SK-N-SH (cell line): ENCODE measurements at regions not wholly inside any gene's neighbourhood (a gene's known extent, or its start where the extent isn't known, plus 50 kb on each side); places are given as distances from the start of the nearest gene placed in this dataset.
"Not testable (repeated sequence)": the region's sequence is repeated elsewhere in the genome, so short reads cannot be mapped to it uniquely, and the experiment has no call there.

Experiments
- CTCF ChIA-PET: fragments of 300-600, 350-600 bp; formaldehyde crosslinking; extraction: SDS; loops from one replicate; lab custom pipeline; 2021; lab: Yijun Ruan, JAX
- POLR2A ChIA-PET: fragments of 350-600 bp; sonication (Branson Sonifier 250); formaldehyde crosslinking; extraction: SDS; loops from one replicate; lab custom pipeline; 2020; ENCODE audit warnings: antibody characterized with exemption, inconsistent platforms; lab: Yijun Ruan, JAX
- DNase-seq: peaks from one replicate; pipeline ENCODE4 v3.0.0; 2012
- H2AFZ ChIP-seq: fragments of 200-600 bp; sonication (generic); 2 replicates; pipeline ENCODE4 v1.8.1; 2016; ENCODE audit warnings: antibody characterized with exemption, mild to moderate bottlenecking, low read depth
- H3F3A ChIP-seq: fragments of 200-600 bp; sonication (generic); replicated peaks from 2 replicates; pipeline ENCODE3; 2016; ENCODE audit warnings: antibody characterized with exemption, mild to moderate bottlenecking; ENCODE audit not compliant: insufficient read depth
- H3K27ac ChIP-seq, 2 experiments: fragments of 200-500 bp in 1 of 2; fragments of 200-600 bp in 1 of 2; sonication (Bioruptor generic) in 1 of 2; sonication (generic), shearing (Covaris generic) in 1 of 2; 2 replicates each; pipeline versions ENCODE4 v1.5.1 to v1.6.1; 2014 to 2016; ENCODE audit warnings: low read depth in 2 of 2, inconsistent platforms in 1 of 2, low read length in 1 of 2, mild to moderate bottlenecking in 1 of 2, mixed read lengths in 1 of 2
- H3K27me3 ChIP-seq: fragments of 200-600 bp; sonication (generic), shearing (Covaris generic); 2 replicates; pipeline ENCODE4 v1.6.1; 2016; ENCODE audit warnings: mixed run types; ENCODE audit not compliant: insufficient read depth
- H3K36me3 ChIP-seq, 2 experiments: fragments of 200-500 bp in 1 of 2; fragments of 200-600 bp in 1 of 2; sonication (Bioruptor generic) in 1 of 2; sonication (generic) in 1 of 2; replicated peaks in 1 of 2; 2 replicates each; pipeline versions ENCODE3 to v1.5.1; 2014 to 2016; ENCODE audit warnings: low read length in 1 of 2, mild to moderate bottlenecking in 1 of 2; ENCODE audit not compliant: insufficient read depth in 2 of 2, control insufficient read depth in 1 of 2
- H3K4me1 ChIP-seq, 2 experiments: fragments of 200-500 bp in 1 of 2; fragments of 200-600 bp in 1 of 2; sonication (Bioruptor generic) in 1 of 2; sonication (generic), shearing (Covaris generic) in 1 of 2; 2 replicates each; pipeline versions ENCODE4 v1.5.1 to v1.6.1; 2014 to 2016; ENCODE audit warnings: low read depth in 1 of 2, low read length in 1 of 2, mixed run types in 1 of 2; ENCODE audit not compliant: insufficient read depth in 2 of 2, control insufficient read depth in 1 of 2
- H3K4me2 ChIP-seq: fragments of 200-600 bp; sonication (generic), shearing (Covaris generic); 2 replicates; pipeline ENCODE4 v1.6.1; 2017; ENCODE audit warnings: mixed run types
- H3K4me3 ChIP-seq, 2 experiments: fragments of 200-500 bp in 1 of 2; fragments of 200-600 bp in 1 of 2; sonication (Bioruptor generic) in 1 of 2; sonication (generic), shearing (Covaris generic) in 1 of 2; 2 replicates each; pipeline versions ENCODE4 v1.5.1 to v1.8.1; 2014 to 2016; ENCODE audit warnings: low read depth in 2 of 2, inconsistent platforms in 1 of 2, low read length in 1 of 2, mild to moderate bottlenecking in 1 of 2, mixed read lengths in 1 of 2, moderate library complexity in 1 of 2
- H3K79me2 ChIP-seq: fragments of 200-600 bp; sonication (generic); 2 replicates; pipeline ENCODE4 v1.8.1; 2017; ENCODE audit warnings: mild to moderate bottlenecking; ENCODE audit not compliant: insufficient read depth
- H3K9ac ChIP-seq: fragments of 200-600 bp; sonication (generic); 2 replicates; pipeline ENCODE4 v1.6.1; 2017; ENCODE audit warnings: mixed run types
- H3K9me2 ChIP-seq: fragments of 200-600 bp; sonication (generic); 2 replicates; pipeline ENCODE4 v1.6.1; 2017; ENCODE audit warnings: mixed run types
- H3K9me3 ChIP-seq: fragments of 200-600 bp; sonication (generic); 2 replicates; pipeline ENCODE4 v1.6.1; 2017; ENCODE audit warnings: mixed run types, mild to moderate bottlenecking, moderate library complexity
- H4K20me1 ChIP-seq: fragments of 200-600 bp; sonication (generic); 2 replicates; pipeline ENCODE4 v1.6.1; 2017; ENCODE audit warnings: mild to moderate bottlenecking, mixed run types; ENCODE audit not compliant: insufficient read depth
- ELF1 ChIP-seq: IDR thresholded peaks from 2 replicates; pipeline ENCODE4 v1.4.0; 2012
- EP300 ChIP-seq, 2 experiments: IDR thresholded peaks; 2 replicates each; pipeline versions ENCODE4 v1.4.0 to v1.6.1; 2012; ENCODE audit warnings: borderline replicate concordance in 1 of 2, low read depth in 1 of 2, low read length in 1 of 2
- FOSL2 ChIP-seq: IDR thresholded peaks from 2 replicates; pipeline ENCODE4 v1.4.0; 2012; ENCODE audit warnings: low read depth, mild to moderate bottlenecking, moderate library complexity, borderline replicate concordance
- FOXJ3 ChIP-seq: sonication (generic); formaldehyde crosslinking; IDR thresholded peaks from 2 replicates; pipeline ENCODE4 v1.5.1; 2020; ENCODE audit warnings: mild to moderate bottlenecking, missing genetic modification reagents
- FOXM1 ChIP-seq: IDR thresholded peaks from 2 replicates; pipeline ENCODE4 v1.4.0; 2012; ENCODE audit warnings: low read depth, mild to moderate bottlenecking
- GATA2 ChIP-seq: sonication (generic); formaldehyde crosslinking; IDR thresholded peaks from 2 replicates; pipeline ENCODE4 v1.5.0; 2020; ENCODE audit warnings: mild to moderate bottlenecking, missing genetic modification reagents
- NRF1 ChIP-seq: IDR thresholded peaks from 2 replicates; pipeline ENCODE4 v1.6.1; 2012; ENCODE audit warnings: low read depth, mild to moderate bottlenecking, low read length
- POLR2AphosphoS5 ChIP-seq: IDR thresholded peaks from 2 replicates; pipeline ENCODE4 v1.6.1; 2012; ENCODE audit warnings: low read depth, low read length
- RCOR1 ChIP-seq: fragments of 150-350 bp; IDR thresholded peaks from 2 replicates; pipeline ENCODE4 v1.6.1; 2017; ENCODE audit warnings: antibody characterized with exemption, low read length
- RFX5 ChIP-seq: IDR thresholded peaks from 2 replicates; pipeline ENCODE4 v1.6.1; 2012; ENCODE audit warnings: mild to moderate bottlenecking, improper control_type of control experiment, low read length
- RXRA ChIP-seq: IDR thresholded peaks from 2 replicates; pipeline ENCODE4 v1.4.0; 2012; ENCODE audit warnings: low read depth, mild to moderate bottlenecking, borderline replicate concordance
- SIN3A ChIP-seq: IDR thresholded peaks from 2 replicates; pipeline ENCODE4 v1.6.1; 2012; ENCODE audit warnings: low read depth, mild to moderate bottlenecking, low read length, moderate library complexity, borderline replicate concordance
- TEAD4 ChIP-seq: IDR thresholded peaks from 2 replicates; pipeline ENCODE4 v1.4.0; 2012; ENCODE audit warnings: mild to moderate bottlenecking, borderline replicate concordance; ENCODE audit not compliant: insufficient read depth
- WGBS: methylation state at CpG from one replicate; pipeline ENCODE4 v1.1.6; 2017; ENCODE audit warnings: low lambda C conversion rate; 5-methylcytosine and 5-hydroxymethylcytosine counted together
- TF ChIP-seq, protein P1 (sequence below): fragments of 150-350 bp; IDR thresholded peaks from 2 replicates; pipeline ENCODE4 v1.6.1; 2017; ENCODE audit warnings: antibody characterized with exemption, low read length, low read depth, borderline replicate concordance
- TF ChIP-seq, protein P2 (sequence below): IDR thresholded peaks from 2 replicates; pipeline ENCODE4 v1.4.0; 2012; ENCODE audit warnings: low read depth, borderline replicate concordance
- TF ChIP-seq, protein P3 (sequence below): IDR thresholded peaks from 2 replicates; pipeline ENCODE4 v1.6.1; 2012; ENCODE audit warnings: mild to moderate bottlenecking, low read depth, low read length, moderate library complexity

DNA sequence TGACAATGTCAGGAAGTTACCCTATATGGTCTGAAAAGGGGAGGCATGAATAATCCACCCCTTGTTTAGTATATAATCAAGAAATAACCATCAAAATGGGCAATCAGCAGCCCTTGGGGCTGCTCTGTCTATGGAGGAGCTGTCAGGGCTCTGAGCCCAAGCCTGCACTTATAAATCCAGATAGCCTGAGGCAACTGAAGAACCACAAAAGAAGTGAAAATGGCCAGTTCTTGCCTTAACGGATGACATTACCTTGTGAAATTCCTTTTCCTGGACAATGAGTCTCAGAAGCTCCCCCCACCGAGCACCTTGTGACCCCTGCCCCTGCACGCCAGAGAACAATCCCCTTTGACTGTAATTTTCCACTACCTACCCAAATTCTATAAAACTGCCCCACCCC lies 142.1 kb upstream of the KCNK1 start:
- H3K4me1 ChIP-seq, CTCF ChIA-PET, H3F3A ChIP-seq, H3K4me3 ChIP-seq, H3K27me3 ChIP-seq, H3K79me2 ChIP-seq, H3K27ac ChIP-seq, H2AFZ ChIP-seq, H3K9me2 ChIP-seq, H4K20me1 ChIP-seq, DNase-seq, H3K9ac ChIP-seq, H3K9me3 ChIP-seq, POLR2A ChIA-PET, H3K4me2 ChIP-seq, H3K36me3 ChIP-seq: not testable (repeated sequence)
- 45% methylated on average over 3 of the region's 3 CpGs for WGBS

DNA sequence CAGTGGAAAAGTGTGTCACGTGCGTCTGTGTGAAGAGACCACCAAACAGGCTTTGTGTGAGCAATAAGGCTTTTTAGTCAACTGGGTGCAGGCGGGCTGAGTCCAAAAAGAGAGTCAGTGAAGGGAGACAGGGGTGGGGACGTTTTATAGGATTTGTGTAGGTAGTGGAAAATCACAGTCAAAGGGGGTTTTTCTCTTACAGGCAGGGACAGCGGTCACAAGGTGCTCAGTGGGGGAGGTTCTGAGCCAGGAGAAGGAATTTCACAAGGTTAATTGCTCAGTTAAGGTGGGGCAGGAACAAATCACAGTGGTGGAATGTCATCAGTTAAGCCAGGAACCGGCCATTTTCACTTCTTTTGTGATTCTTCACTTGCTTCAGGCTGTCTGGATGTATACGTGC lies 141.1 kb upstream of the KCNK1 start:
- H3K9ac ChIP-seq, H3K4me2 ChIP-seq, H2AFZ ChIP-seq, H3K27ac ChIP-seq, H3K36me3 ChIP-seq, H4K20me1 ChIP-seq, H3K9me3 ChIP-seq, POLR2A ChIA-PET, H3K27me3 ChIP-seq, H3K9me2 ChIP-seq, H3F3A ChIP-seq, H3K4me3 ChIP-seq, CTCF ChIA-PET, H3K4me1 ChIP-seq, DNase-seq, H3K79me2 ChIP-seq: not testable (repeated sequence)
- WGBS: 51% methylated on average over 7 of the region's 7 CpGs

DNA sequence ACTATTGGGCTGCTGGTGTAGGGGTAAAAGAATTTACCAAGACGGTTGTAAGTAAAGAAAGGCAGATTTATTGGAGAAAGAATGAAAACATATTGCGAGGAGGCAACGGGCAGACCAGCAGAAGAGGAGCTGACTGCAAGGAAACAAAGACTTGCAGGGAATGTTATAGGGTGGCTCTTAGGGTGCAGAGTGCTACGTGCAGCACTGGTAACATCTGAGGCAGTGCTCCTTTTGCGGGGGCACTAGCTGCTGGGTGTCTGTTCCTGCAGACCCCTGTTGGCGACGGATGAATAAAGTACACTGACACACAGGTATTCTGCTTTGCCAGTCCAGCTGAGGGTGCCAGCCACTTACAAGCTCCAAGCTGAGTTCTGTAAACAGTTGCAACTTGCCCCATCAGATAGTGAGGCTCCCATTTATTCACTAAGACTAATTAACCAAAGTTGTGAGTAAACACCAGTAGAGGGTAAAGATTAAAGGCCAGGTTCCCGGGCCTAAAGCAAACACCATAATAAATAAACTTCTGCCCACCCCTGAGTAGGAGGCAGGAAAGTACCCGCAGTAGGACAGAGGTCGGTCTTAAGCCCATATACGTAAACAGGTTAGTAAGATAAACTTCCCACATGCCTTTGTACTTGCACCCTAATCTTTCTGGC lies 140.2 kb upstream of the KCNK1 start:
- CTCF ChIA-PET: no interaction called here
- TF ChIP-seq POLR2AphosphoS5 (no peak), FOSL2 (no peak), ELF1 (no peak), GATA2 (CRISPR knock-in tag) (no peak), TEAD4 (no peak), FOXJ3 (CRISPR knock-in tag) (no peak), NRF1 (no peak), RCOR1 (no peak), FOXM1 (no peak), RFX5 (no peak), EP300 (IDR thresholded peaks at IDR 0.05; ENCODE audit: borderline replicate concordance in 1 of 2, low read depth in 1 of 2, low read length in 1 of 2) (no peak), RXRA (no peak), SIN3A (no peak)
- TF ChIP-seq, protein P1, sequence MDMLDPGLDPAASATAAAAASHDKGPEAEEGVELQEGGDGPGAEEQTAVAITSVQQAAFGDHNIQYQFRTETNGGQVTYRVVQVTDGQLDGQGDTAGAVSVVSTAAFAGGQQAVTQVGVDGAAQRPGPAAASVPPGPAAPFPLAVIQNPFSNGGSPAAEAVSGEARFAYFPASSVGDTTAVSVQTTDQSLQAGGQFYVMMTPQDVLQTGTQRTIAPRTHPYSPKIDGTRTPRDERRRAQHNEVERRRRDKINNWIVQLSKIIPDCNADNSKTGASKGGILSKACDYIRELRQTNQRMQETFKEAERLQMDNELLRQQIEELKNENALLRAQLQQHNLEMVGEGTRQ: no peak
- TF ChIP-seq, protein P2, sequence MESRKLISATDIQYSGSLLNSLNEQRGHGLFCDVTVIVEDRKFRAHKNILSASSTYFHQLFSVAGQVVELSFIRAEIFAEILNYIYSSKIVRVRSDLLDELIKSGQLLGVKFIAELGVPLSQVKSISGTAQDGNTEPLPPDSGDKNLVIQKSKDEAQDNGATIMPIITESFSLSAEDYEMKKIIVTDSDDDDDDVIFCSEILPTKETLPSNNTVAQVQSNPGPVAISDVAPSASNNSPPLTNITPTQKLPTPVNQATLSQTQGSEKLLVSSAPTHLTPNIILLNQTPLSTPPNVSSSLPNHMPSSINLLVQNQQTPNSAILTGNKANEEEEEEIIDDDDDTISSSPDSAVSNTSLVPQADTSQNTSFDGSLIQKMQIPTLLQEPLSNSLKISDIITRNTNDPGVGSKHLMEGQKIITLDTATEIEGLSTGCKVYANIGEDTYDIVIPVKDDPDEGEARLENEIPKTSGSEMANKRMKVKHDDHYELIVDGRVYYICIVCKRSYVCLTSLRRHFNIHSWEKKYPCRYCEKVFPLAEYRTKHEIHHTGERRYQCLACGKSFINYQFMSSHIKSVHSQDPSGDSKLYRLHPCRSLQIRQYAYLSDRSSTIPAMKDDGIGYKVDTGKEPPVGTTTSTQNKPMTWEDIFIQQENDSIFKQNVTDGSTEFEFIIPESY: no peak
- TF ChIP-seq, protein P3, sequence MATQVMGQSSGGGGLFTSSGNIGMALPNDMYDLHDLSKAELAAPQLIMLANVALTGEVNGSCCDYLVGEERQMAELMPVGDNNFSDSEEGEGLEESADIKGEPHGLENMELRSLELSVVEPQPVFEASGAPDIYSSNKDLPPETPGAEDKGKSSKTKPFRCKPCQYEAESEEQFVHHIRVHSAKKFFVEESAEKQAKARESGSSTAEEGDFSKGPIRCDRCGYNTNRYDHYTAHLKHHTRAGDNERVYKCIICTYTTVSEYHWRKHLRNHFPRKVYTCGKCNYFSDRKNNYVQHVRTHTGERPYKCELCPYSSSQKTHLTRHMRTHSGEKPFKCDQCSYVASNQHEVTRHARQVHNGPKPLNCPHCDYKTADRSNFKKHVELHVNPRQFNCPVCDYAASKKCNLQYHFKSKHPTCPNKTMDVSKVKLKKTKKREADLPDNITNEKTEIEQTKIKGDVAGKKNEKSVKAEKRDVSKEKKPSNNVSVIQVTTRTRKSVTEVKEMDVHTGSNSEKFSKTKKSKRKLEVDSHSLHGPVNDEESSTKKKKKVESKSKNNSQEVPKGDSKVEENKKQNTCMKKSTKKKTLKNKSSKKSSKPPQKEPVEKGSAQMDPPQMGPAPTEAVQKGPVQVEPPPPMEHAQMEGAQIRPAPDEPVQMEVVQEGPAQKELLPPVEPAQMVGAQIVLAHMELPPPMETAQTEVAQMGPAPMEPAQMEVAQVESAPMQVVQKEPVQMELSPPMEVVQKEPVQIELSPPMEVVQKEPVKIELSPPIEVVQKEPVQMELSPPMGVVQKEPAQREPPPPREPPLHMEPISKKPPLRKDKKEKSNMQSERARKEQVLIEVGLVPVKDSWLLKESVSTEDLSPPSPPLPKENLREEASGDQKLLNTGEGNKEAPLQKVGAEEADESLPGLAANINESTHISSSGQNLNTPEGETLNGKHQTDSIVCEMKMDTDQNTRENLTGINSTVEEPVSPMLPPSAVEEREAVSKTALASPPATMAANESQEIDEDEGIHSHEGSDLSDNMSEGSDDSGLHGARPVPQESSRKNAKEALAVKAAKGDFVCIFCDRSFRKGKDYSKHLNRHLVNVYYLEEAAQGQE: no peak

More for the DNA sequence above, 140.2 kb upstream of the KCNK1 start:
- Histone ChIP-seq H4K20me1 (no peaks in the 10 kb centered on the region), H3K9ac (no peak overlapping the region), H3K36me3 (no peaks in the 10 kb centered on the region), H3K27ac (no peak overlapping the region), H3K4me3 (no peak overlapping the region), H3K9me3 (no peaks in the 10 kb centered on the region), H2AFZ (no peak overlapping the region), H3K79me2 (no peaks in the 10 kb centered on the region), H3K4me2 (no peak overlapping the region), H3F3A (no peaks in the 10 kb centered on the region), H3K4me1 (no peaks in the 10 kb centered on the region; a peak in 1 of 4 replicates), H3K27me3 (no peaks in the 10 kb centered on the region), H3K9me2 (no peaks in the 10 kb centered on the region)
- no peak for DNase-seq
- POLR2A ChIA-PET: no interaction called here
- WGBS: 61% methylated on average over 11 of the region's 11 CpGs
